Breast epithelium (tissue), 3 donors: ENCODE measurements at regions not wholly inside any gene's neighbourhood (a gene's known extent, or its start where the extent isn't known, plus 50 kb on each side); places are given as distances from the start of the nearest gene placed in this dataset.

Source experiments
- CTCF ChIP-seq, 3 donors: fragments of 450-650 bp; IDR thresholded peaks; one replicate each; pipeline ENCODE4 v1.5.1; 2016 to 2017; ENCODE audit warnings: antibody characterized with exemption in 3 of 3, mild to moderate bottlenecking in 3 of 3, moderate library complexity in 3 of 3
- POLR2AphosphoS5 ChIP-seq, 3 donors: sonication (generic); formaldehyde crosslinking; IDR thresholded peaks; one replicate each; pipeline ENCODE4 v1.6.1; 2017; ENCODE audit warnings: antibody characterized with exemption in 3 of 3

- TF ChIP-seq POLR2AphosphoS5 (IDR thresholded peaks at IDR 0.05) (no peak), CTCF (IDR thresholded peaks at IDR 0.05) (no peak)
Measured at GRCh38 chr12:58138424-58138823, 197.1 kb downstream of the ATP23 start.
